HepG2 (cell line): ENCODE measurements at regions not wholly inside any gene's neighbourhood (a gene's known extent, or its start where the extent isn't known, plus 50 kb on each side); places are given as distances from the start of the nearest gene placed in this dataset.

ENCODE experiments used
- MAFK ChIP-seq, 2 experiments: IDR thresholded peaks in 1 of 2; conservative IDR thresholded peaks in 1 of 2; 2 replicates each; pipeline ENCODE4 v1.6.1; 2011; ENCODE audit warnings: improper control_type of control experiment in 2 of 2, low read length in 2 of 2
- SKIL ChIP-seq: sonication (generic); formaldehyde crosslinking; IDR thresholded peaks from 2 replicates; pipeline ENCODE4 v1.8.0; 2022; ENCODE audit warnings: missing genetic modification reagents, mild to moderate bottlenecking, moderate library complexity, borderline replicate concordance
- SP140L ChIP-seq: sonication (generic); formaldehyde crosslinking; IDR thresholded peaks from 2 replicates; pipeline ENCODE4 v1.4.0; 2020; ENCODE audit warnings: missing genetic modification reagents, borderline replicate concordance
- ZNF407 ChIP-seq: sonication (generic); formaldehyde crosslinking; IDR thresholded peaks from one replicate; pipeline ENCODE4 v1.5.1; 2020; ENCODE audit warnings: mild to moderate bottlenecking, missing genetic modification reagents; ENCODE audit errors: not compliant biosample characterization
- ZNF616 ChIP-seq: sonication (generic); formaldehyde crosslinking; IDR thresholded peaks from 2 replicates; pipeline ENCODE4 v1.5.0; 2020; ENCODE audit warnings: low read depth, mild to moderate bottlenecking, missing genetic modification reagents
- ZNF619 ChIP-seq: sonication (generic); formaldehyde crosslinking; IDR thresholded peaks from 2 replicates; pipeline ENCODE4 v1.4.0; 2020; ENCODE audit warnings: mild to moderate bottlenecking, missing genetic modification reagents
- TF ChIP-seq, protein P1 (sequence below): IDR thresholded peaks from 2 replicates; pipeline ENCODE4 v1.6.1; 2018; ENCODE audit warnings: missing genetic modification reagents
- TF ChIP-seq, protein P2 (sequence below): sonication (generic); formaldehyde crosslinking; IDR thresholded peaks from 2 replicates; pipeline ENCODE4 v1.9.0; 2021; ENCODE audit warnings: missing genetic modification reagents, borderline replicate concordance

- TF ChIP-seq ZNF407 = no peak
- TF ChIP-seq, protein P1, sequence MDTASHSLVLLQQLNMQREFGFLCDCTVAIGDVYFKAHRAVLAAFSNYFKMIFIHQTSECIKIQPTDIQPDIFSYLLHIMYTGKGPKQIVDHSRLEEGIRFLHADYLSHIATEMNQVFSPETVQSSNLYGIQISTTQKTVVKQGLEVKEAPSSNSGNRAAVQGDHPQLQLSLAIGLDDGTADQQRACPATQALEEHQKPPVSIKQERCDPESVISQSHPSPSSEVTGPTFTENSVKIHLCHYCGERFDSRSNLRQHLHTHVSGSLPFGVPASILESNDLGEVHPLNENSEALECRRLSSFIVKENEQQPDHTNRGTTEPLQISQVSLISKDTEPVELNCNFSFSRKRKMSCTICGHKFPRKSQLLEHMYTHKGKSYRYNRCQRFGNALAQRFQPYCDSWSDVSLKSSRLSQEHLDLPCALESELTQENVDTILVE = no peak
- TF ChIP-seq, protein P2, sequence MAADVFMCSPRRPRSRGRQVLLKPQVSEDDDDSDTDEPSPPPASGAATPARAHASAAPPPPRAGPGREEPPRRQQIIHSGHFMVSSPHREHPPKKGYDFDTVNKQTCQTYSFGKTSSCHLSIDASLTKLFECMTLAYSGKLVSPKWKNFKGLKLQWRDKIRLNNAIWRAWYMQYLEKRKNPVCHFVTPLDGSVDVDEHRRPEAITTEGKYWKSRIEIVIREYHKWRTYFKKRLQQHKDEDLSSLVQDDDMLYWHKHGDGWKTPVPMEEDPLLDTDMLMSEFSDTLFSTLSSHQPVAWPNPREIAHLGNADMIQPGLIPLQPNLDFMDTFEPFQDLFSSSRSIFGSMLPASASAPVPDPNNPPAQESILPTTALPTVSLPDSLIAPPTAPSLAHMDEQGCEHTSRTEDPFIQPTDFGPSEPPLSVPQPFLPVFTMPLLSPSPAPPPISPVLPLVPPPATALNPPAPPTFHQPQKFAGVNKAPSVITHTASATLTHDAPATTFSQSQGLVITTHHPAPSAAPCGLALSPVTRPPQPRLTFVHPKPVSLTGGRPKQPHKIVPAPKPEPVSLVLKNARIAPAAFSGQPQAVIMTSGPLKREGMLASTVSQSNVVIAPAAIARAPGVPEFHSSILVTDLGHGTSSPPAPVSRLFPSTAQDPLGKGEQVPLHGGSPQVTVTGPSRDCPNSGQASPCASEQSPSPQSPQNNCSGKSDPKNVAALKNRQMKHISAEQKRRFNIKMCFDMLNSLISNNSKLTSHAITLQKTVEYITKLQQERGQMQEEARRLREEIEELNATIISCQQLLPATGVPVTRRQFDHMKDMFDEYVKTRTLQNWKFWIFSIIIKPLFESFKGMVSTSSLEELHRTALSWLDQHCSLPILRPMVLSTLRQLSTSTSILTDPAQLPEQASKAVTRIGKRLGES (CRISPR knock-in tag) = no peak
- TF ChIP-seq MAFK (conservative IDR thresholded peaks at IDR 0.05 in 1 of 2, IDR thresholded peaks at IDR 0.05 in 1 of 2; ENCODE audit: low read length in 2 of 2) = no peak
- TF ChIP-seq ZNF619 (CRISPR knock-in tag) = no peak
- TF ChIP-seq SP140L = no peak
- TF ChIP-seq ZNF616 (CRISPR knock-in tag) = no peak
- no peak for TF ChIP-seq SKIL (CRISPR knock-in tag)
These were observed 100.1 kb upstream of the ERBB4 start (continued) for GRCh38 chr2:212638694-212639093.
